Astrocyte (in vitro differentiated cells and primary cell): ENCODE measurements at regions not wholly inside any gene's neighbourhood (a gene's known extent, or its start where the extent isn't known, plus 50 kb on each side); places are given as distances from the start of the nearest gene placed in this dataset.

Experiments used
- CTCF ChIP-seq: IDR thresholded peaks from 2 replicates; pipeline ENCODE4 v1.5.1; 2011; ENCODE audit warnings: low read depth, mild to moderate bottlenecking, inconsistent platforms, low read length, moderate library complexity; ENCODE audit not compliant: insufficient read depth
- EZH2 ChIP-seq: IDR thresholded peaks from 2 replicates; pipeline ENCODE4 v1.6.1; 2012; ENCODE audit warnings: mild to moderate bottlenecking, low read length, inconsistent platforms; ENCODE audit not compliant: insufficient read depth

DNA sequence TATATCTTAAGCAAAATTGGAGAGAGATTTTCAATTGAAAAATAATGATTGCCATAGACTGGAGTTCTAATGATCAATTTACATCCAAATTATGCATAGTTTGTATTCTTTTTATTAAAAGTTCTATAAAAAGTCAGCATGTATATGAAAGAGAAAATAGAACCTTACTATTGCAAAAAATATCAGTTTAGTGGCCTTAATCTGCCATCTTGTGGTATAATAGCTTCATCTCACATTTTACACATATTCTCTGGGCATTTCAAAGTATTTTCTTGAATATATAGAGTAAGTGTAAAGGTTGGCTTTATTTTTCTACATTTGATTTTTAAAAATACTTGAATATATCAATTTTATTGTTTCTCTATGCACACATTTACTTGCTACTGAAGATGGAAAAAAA lies 1858.6 kb upstream of the CDH9 start:
- TF ChIP-seq CTCF = no peak
- TF ChIP-seq EZH2 = no peak
